Neural cell (in vitro differentiated cells): ENCODE measurements at regions not wholly inside any gene's neighbourhood (a gene's known extent, or its start where the extent isn't known, plus 50 kb on each side); places are given as distances from the start of the nearest gene placed in this dataset.

ENCODE experiments used
- H2AFZ ChIP-seq: fragments of 200-600, 300-800 bp; sonication (generic), shearing (Covaris generic); 2 replicates; pipeline ENCODE4 v1.6.0; 2014; ENCODE audit warnings: low read depth, mild to moderate bottlenecking, antibody characterized with exemption, low read length, moderate library complexity
- H3F3A ChIP-seq: fragments of 200-600 bp; shearing (Covaris generic); 2 replicates; pipeline ENCODE4 v1.6.1; 2016; ENCODE audit warnings: mild to moderate bottlenecking, moderate library complexity, mixed read lengths, antibody characterized with exemption, low read length; ENCODE audit not compliant: insufficient read depth, poor library complexity, severe bottlenecking
- H3K27ac ChIP-seq: fragments of 200-600, 300-800 bp; sonication (generic), shearing (Covaris generic); 2 replicates; pipeline ENCODE4 v1.5.1; 2014; ENCODE audit warnings: mild to moderate bottlenecking, low read length, moderate library complexity
- H3K27me3 ChIP-seq: fragments of 300-800, 200-600 bp; sonication (generic), shearing (Covaris generic); 2 replicates; pipeline ENCODE4 v1.6.0; 2014; ENCODE audit warnings: mild to moderate bottlenecking, low read depth, low read length, moderate library complexity; ENCODE audit not compliant: insufficient read depth
- H3K36me3 ChIP-seq: fragments of 300-800, 200-600 bp; sonication (generic), shearing (Covaris generic); 2 replicates; pipeline ENCODE4 v1.5.1; 2014; ENCODE audit warnings: mild to moderate bottlenecking, antibody characterized with exemption, low read length, moderate library complexity; ENCODE audit not compliant: insufficient read depth
- H3K4me2 ChIP-seq: fragments of 300-800, 200-600 bp; sonication (generic), shearing (Covaris generic); 2 replicates; pipeline ENCODE4 v1.6.0; 2014; ENCODE audit warnings: mild to moderate bottlenecking, low read length
- H3K4me3 ChIP-seq: fragments of 300-800, 200-600 bp; sonication (generic), shearing (Covaris generic); 2 replicates; pipeline ENCODE4 v1.5.1; 2014; ENCODE audit warnings: mild to moderate bottlenecking, low read length, moderate library complexity
- H3K79me2 ChIP-seq: fragments of 200-600 bp; shearing (Covaris generic); replicated peaks from 2 replicates; pipeline ENCODE4 v1.6.0; 2014; ENCODE audit warnings: mild to moderate bottlenecking, low read length, moderate library complexity; ENCODE audit not compliant: insufficient read depth
- H3K9ac ChIP-seq: fragments of 300-800, 200-600 bp; sonication (generic), shearing (Covaris generic); 2 replicates; pipeline ENCODE4 v1.6.1; 2016; ENCODE audit warnings: mild to moderate bottlenecking, low read length, mixed read lengths
- H3K9me2 ChIP-seq: fragments of 200-600 bp; shearing (Covaris generic); 2 replicates; pipeline ENCODE4 v1.6.1; 2016; ENCODE audit warnings: mild to moderate bottlenecking, low read length, mixed read lengths; ENCODE audit not compliant: insufficient read depth
- H3K9me3 ChIP-seq: fragments of 200-600, 300-800 bp; sonication (generic), shearing (Covaris generic); 2 replicates; pipeline ENCODE4 v1.6.1; 2016; ENCODE audit warnings: mild to moderate bottlenecking, mixed run types, low read length, moderate library complexity, mixed read lengths
- H4K20me1 ChIP-seq: fragments of 200-600 bp; shearing (Covaris generic); 2 replicates; pipeline ENCODE4 v1.6.1; 2016; ENCODE audit warnings: mild to moderate bottlenecking, mixed run types; ENCODE audit not compliant: insufficient read depth
- CTCF ChIP-seq: fragments of 450-650 bp; IDR thresholded peaks from 2 replicates; pipeline ENCODE4 v1.5.1; 2014; ENCODE audit warnings: antibody characterized with exemption, mild to moderate bottlenecking, moderate library complexity; ENCODE audit not compliant: poor library complexity, severe bottlenecking
- EP300 ChIP-seq: fragments of 450-650 bp; conservative IDR thresholded peaks from 2 replicates; pipeline ENCODE4 v1.6.1; 2014; ENCODE audit warnings: antibody characterized with exemption, mild to moderate bottlenecking, moderate library complexity; ENCODE audit not compliant: poor library complexity, severe bottlenecking
- EZH2 ChIP-seq: fragments of 200-600, 300-800 bp; shearing (Covaris generic), sonication (generic); IDR thresholded peaks from 2 replicates; pipeline ENCODE4 v1.6.1; 2014; ENCODE audit warnings: antibody characterized with exemption, low read length, borderline replicate concordance, mild to moderate bottlenecking; ENCODE audit not compliant: insufficient read depth, poor library complexity, severe bottlenecking
- MXI1 ChIP-seq: fragments of 450-650 bp; conservative IDR thresholded peaks from 2 replicates; pipeline ENCODE4 v1.6.1; 2014; ENCODE audit warnings: antibody characterized with exemption, mild to moderate bottlenecking; ENCODE audit not compliant: poor library complexity, severe bottlenecking
- POLR2AphosphoS5 ChIP-seq: IDR thresholded peaks from 2 replicates; pipeline ENCODE4 v1.6.1; 2012
- RAD21 ChIP-seq: fragments of 450-650 bp; conservative IDR thresholded peaks from 2 replicates; pipeline ENCODE4 v1.6.1; 2014; ENCODE audit warnings: antibody characterized with exemption, mild to moderate bottlenecking, moderate library complexity
- SMC3 ChIP-seq: fragments of 450-650 bp; conservative IDR thresholded peaks from 2 replicates; pipeline ENCODE4 v1.6.1; 2014; ENCODE audit warnings: antibody characterized with exemption, mild to moderate bottlenecking, moderate library complexity; ENCODE audit not compliant: poor library complexity
- TAF1 ChIP-seq: IDR thresholded peaks from 2 replicates; pipeline ENCODE4 v1.6.1; 2012; ENCODE audit warnings: low read depth
- TF ChIP-seq, protein P1 (sequence below): IDR thresholded peaks from 2 replicates; pipeline ENCODE4 v1.6.1; 2012; ENCODE audit warnings: borderline replicate concordance

GRCh38 chr2:176562359-176563078, 293.3 kb downstream of the MTX2 start:
- H3K9me3 ChIP-seq: no peaks in the 10 kb centered on the region
- H3K9me2 ChIP-seq: no peaks in the 10 kb centered on the region
- H3K9ac ChIP-seq: no peak overlapping the region
- no peaks in the 10 kb centered on the region for H3K36me3 ChIP-seq
- no peak for TF ChIP-seq RAD21
- no peak for TF ChIP-seq TAF1
- no peak for TF ChIP-seq EP300
- TF ChIP-seq EZH2: no peak
- TF ChIP-seq, protein P1, sequence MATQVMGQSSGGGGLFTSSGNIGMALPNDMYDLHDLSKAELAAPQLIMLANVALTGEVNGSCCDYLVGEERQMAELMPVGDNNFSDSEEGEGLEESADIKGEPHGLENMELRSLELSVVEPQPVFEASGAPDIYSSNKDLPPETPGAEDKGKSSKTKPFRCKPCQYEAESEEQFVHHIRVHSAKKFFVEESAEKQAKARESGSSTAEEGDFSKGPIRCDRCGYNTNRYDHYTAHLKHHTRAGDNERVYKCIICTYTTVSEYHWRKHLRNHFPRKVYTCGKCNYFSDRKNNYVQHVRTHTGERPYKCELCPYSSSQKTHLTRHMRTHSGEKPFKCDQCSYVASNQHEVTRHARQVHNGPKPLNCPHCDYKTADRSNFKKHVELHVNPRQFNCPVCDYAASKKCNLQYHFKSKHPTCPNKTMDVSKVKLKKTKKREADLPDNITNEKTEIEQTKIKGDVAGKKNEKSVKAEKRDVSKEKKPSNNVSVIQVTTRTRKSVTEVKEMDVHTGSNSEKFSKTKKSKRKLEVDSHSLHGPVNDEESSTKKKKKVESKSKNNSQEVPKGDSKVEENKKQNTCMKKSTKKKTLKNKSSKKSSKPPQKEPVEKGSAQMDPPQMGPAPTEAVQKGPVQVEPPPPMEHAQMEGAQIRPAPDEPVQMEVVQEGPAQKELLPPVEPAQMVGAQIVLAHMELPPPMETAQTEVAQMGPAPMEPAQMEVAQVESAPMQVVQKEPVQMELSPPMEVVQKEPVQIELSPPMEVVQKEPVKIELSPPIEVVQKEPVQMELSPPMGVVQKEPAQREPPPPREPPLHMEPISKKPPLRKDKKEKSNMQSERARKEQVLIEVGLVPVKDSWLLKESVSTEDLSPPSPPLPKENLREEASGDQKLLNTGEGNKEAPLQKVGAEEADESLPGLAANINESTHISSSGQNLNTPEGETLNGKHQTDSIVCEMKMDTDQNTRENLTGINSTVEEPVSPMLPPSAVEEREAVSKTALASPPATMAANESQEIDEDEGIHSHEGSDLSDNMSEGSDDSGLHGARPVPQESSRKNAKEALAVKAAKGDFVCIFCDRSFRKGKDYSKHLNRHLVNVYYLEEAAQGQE: no peak
- no peak for TF ChIP-seq CTCF
- TF ChIP-seq SMC3: no peak
- no peak for TF ChIP-seq POLR2AphosphoS5
- no peak for TF ChIP-seq MXI1
- no peak overlapping the region for H2AFZ ChIP-seq
- H3K4me2 ChIP-seq: no peak overlapping the region
- no peaks in the 10 kb centered on the region for H3F3A ChIP-seq
- H4K20me1 ChIP-seq: no peaks in the 10 kb centered on the region
- no peak overlapping the region for H3K4me3 ChIP-seq
- no peaks in the 10 kb centered on the region for H3K79me2 ChIP-seq
- no peaks in the 10 kb centered on the region for H3K27me3 ChIP-seq
- H3K27ac ChIP-seq: peak overlapping the region; percentile 40

DNA sequence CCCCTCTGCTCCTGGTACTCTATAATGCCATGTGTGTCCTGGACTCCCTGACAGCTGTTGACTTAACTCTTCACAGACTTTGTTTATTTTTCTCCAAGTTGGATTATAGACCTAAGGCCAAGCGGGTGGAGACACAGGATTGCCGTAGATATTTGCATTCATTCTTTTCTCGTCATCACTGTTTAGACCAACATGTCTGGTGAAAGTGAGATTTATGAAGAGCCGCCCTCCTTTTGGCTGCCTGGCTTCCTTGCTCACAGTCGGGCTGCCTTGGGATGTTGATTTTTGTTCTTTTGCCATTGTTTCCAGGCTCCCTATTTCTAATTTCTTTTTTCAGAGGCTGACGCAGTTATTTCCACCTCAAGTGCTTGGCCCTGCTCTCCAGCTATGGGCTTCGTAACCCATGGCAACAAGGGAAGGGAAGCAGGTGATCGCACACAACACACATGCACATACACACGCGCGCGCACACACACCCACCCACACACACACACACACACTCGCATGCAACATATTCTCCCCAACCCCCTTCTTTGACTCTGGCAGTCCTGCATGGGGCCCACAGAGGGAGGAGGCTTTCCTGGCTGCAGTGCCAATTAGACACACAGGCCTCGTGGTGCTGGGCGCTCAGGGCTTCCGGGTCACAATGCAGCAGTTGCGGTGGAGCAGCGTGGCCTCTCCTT, 296.5 kb downstream of the MTX2 start:
- Histone ChIP-seq H3K4me3 (peak overlapping the region; percentile 7), H2AFZ (peak overlapping the region; percentile 24)
- TF ChIP-seq MXI1: peak; percentile 50
- no peak for TF ChIP-seq TAF1
- peak; percentile 67 for TF ChIP-seq POLR2AphosphoS5
- peak; percentile 80 for TF ChIP-seq EP300
- no peak for TF ChIP-seq CTCF
- peak; percentile 41 for TF ChIP-seq RAD21
- TF ChIP-seq, protein P1: peak; percentile 39
- peak; percentile 47 for TF ChIP-seq SMC3
- no peak for TF ChIP-seq EZH2

More for the DNA sequence above, 296.5 kb downstream of the MTX2 start:
- no peaks in the 10 kb centered on the region for H3K9me2 ChIP-seq
- H3F3A ChIP-seq: no peaks in the 10 kb centered on the region
- H3K9ac ChIP-seq: peak overlapping the region; percentile 30
- H3K4me2 ChIP-seq: peak overlapping the region; percentile 22
- no peaks in the 10 kb centered on the region for H3K36me3 ChIP-seq
- no peaks in the 10 kb centered on the region for H3K79me2 ChIP-seq
- H3K27me3 ChIP-seq: no peaks in the 10 kb centered on the region
- peak overlapping the region; percentile 70 for H3K27ac ChIP-seq
- H3K9me3 ChIP-seq: no peaks in the 10 kb centered on the region
- no peaks in the 10 kb centered on the region for H4K20me1 ChIP-seq
